NCI-H2081 (cell line): ENCODE measurements at regions not wholly inside any gene's neighbourhood (a gene's known extent, or its start where the extent isn't known, plus 50 kb on each side); places are given as distances from the start of the nearest gene placed in this dataset.

Experiments
- DNase-seq, 2 experiments: peaks; one replicate each; lab custom pipeline; 2025; lab: John Stamatoyannopoulos, UW

DNA sequence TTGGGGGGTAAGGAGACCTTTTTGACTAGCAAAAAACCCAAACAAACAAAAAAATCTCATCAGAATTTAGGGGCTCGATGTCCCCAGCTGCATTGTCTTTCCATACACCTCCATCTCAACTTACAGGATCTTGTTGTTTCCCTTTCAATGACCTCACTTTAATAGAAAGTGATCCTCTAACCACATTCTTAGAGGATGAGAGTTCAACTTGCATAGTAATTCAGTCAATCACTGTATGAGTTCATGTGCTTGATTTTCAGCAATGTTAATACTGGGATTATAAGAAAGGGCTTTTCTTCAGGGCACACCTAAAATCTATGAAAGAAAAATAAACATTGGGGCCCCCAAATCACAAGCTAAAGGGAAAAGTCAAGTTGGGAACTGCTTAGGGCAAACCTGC lies 1512.0 kb downstream of the SLITRK1 start:
- no peak for DNase-seq

DNA sequence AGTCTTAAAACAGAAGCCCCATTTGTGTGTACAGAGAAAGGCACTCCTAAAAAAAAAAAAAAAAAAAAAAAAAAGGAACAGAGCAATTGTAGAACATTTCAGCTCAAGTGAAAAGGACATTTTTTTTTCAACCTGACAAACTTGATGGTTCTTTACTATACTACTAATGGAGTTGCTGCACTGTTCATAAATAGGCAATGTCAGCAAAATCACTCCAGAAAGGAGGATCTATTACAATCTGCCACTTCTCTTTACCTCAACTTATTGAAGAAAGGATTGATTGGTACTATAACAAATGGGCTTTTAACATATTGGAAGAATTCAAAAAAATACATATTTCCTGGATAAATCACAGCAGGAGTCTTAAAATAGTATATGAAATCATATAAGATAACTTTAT lies 1517.7 kb downstream of the SLITRK1 start:
- no peak for DNase-seq

DNA sequence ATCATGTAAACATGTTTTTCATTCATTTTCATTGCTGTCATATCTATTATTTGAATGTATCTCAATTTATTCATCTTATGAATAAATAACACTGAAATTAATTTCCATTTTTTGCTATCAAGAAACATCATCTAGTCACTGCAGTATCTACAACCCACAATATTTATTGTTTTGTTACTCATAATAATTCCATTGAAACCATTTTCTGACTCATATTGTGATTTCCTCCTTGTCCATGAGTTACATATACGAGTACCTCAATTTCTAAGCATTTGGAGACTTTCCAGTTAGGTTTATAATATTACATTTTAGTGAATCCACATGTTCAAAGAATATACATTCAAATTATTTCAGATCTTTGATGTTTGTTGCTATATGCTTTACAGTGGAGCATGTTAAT lies 1524.0 kb downstream of the SLITRK1 start:
- DNase-seq = no peak

DNA sequence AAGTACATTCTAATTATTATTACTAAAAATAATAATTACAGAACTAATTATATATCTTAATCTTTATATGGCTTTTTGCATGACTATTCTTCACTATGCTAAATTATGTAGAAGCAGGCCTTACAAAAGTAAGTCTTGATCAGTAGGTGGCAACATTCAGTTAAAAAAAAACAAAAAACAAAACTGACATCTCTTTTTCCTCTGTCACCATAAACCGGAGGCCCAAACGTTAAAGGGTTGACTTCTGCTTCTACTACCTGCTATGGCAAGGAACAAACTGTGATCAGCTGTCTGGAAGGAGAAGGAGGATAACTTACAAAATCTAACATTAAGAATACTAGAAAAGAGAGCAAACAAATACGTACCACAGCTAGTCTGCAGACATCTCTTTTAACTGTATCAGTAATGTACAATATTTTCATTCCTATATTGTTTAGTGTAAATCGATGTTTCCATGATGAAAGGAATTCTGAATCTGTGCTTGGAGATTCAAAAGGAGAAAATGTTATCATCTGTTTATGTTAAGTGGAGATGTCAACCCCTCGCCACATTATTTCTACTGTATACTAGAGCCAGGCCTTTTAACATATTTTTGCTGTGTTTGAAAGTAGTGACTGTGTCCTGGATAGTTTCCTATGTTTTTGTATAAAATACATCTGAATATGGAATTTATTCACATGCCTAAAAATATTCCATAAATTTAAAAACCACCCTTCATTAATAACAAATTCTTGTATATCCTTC lies 1525.4 kb downstream of the SLITRK1 start:
- peak in 1 of 2 experiments; percentile 34 for DNase-seq

DNA sequence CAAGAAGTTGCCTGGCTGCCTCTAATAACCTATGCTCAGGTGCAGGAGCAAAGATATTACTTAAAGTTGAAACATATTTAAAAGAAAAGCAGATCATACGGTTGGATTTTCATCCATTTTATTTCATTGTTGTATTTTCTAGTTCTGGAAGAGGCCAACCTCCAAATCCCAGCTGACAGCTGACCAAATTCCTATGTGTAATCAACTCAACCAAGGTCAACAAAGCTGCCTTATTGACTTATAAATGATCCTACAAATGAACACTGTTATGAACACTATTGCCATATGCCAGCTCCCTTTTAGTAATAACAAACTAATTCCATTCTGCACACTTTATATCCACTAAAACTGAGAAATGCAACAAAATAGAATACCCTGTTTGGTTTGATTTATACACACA lies 1537.4 kb downstream of the SLITRK1 start:
- peak in 1 of 2 experiments; percentile 2 for DNase-seq

DNA sequence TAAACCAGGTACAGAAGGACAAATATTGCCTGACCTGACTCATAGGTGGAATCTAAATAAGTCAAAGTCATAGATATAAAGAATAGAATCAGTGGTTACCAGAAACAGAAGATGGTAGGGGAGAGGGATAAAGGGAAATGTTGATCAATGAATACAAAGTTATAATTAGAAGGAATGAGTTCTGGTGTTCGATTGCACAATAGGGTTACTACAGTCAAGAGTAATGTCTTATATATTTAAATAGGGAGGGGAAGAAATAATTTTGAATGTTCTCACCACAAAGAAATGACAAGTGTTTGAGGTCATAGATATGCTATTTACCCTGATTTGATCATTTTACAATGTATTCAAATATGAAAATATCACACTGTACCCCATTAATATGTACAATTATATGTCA lies 1541.2 kb downstream of the SLITRK1 start:
- no peak for DNase-seq

DNA sequence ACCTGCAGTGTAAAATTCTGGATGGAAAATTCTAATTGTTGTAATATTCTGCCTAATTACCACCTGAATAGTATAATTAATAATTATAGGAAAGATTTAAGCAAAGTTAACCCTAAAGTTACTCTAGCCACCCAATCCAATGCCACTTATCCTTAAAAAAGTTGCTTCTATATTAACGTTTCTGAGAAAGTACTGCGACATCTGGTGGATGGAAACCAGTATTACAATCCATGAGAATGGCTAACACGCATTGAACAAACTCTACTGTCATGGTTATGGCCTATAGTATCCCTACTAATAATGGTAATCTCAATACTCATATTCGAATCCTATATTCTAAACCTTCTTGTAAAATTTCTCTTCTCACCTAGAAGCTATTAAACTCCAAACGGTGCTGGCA lies 1551.8 kb downstream of the SLITRK1 start:
- DNase-seq = no peak

DNA sequence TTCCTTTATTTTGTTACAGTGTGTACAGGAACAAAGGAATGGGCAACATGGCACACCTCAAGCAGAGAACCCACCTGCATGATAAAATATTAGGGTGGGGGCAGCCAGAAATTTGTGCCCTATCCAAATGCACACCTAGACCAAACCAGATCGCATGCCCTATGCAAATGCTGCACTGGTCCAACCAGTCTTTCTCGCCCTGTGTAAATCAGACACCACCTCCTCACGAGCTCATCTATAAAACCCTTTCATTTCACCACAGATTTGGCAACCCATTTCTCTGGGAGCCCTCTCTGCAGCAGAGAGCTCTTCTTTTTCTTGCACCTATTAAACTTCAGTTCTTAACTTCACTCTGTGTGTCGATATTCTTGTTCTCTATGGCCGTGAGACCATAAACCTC lies 1559.2 kb downstream of the SLITRK1 start:
- DNase-seq = no peak

DNA sequence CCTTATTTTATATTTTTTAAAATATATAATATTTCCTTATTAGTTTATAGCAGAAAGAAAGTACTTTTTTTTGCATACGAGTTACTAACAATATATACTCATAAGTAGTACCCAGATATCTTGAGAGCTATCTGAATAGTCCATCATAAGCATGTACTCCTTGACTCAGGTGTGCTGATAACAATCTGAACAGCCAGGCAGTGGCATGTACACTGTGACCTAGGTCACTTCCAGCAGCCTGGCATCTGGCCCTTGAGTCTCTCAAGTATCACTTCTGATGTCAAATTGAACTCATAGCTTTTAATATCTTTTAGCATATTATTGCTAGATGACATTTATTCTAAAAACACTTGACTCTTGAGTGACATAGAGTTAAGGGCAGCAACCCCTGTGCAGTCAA lies 1576.7 kb downstream of the SLITRK1 start:
- DNase-seq = no peak

DNA sequence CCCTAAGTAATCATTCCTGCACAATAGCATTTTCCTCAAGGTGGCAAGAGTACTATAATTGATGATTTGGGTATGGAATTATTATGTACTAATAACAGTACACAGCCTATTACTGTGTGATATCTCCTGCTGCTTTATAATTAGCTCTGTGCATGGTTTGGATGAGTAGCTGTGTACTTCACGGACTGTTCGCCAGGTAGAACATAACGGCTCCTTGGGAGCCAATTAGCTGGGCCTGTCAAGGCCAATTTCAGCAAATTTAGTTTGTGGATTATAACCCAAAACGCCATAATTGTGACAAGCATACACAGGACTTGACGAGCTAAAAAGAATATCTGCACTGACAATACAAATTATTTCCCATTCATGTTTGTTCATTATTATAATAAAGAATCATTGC lies 1584.2 kb downstream of the SLITRK1 start:
- DNase-seq = peak in 1 of 2 experiments; percentile 7

DNA sequence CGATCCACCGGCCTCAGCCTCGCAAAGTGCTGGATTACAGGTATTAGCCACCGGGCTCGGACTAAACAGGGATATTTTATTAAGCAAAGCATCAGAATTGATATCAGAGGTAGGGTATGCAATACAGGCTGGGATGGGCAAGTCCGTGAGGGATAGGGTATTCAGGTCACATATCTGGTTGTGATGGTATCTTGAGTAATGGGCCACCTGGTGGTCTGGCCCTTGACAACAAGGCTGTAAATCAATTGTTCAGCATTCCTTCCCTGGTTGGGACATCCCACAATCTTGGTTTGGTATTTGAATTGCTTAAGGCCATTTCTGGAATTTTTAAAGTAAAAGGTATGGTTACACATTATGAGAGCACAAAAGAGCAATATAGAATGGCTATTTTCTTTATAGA lies 1588.0 kb downstream of the SLITRK1 start:
- DNase-seq = no peak

DNA sequence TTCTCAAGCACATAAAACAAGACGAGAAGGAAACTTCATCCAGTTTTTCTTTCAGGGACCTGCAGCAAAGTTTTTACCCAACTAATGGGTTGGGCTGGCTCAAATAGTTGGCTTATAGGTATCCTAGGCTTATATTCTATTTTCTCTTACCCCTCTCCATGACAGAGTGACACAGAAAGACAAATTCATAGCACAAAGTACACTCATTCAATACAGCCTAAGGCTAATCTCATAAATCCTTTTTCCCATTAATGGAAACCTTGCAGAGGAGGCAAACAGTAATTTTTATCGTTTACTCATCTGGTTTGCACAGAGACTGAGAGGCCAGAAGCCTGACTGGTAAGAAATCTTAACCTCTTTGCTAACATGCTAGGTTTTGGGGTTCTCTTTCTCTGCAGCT lies 1589.9 kb downstream of the SLITRK1 start:
- peak in 1 of 2 experiments; percentile 24 for DNase-seq

DNA sequence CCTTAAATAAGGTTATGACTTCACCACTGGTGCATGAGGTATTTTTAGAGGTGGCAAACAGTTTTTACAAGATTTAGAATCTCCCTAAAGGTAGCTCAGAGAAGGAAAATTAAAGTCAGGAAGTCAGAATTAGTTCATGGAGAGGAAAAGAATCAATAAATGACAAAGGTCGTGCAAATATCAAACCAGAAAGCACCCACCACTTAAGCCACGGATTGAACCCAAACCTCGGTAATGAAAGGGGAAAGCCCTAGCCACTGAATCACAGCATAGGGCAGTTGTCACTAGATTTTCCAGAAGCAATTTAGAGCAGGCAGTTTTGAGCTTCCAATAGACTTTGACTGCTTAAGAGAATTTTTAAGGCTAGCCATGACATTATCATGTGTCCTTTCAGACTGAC lies 1590.4 kb downstream of the SLITRK1 start:
- DNase-seq = no peak

DNA sequence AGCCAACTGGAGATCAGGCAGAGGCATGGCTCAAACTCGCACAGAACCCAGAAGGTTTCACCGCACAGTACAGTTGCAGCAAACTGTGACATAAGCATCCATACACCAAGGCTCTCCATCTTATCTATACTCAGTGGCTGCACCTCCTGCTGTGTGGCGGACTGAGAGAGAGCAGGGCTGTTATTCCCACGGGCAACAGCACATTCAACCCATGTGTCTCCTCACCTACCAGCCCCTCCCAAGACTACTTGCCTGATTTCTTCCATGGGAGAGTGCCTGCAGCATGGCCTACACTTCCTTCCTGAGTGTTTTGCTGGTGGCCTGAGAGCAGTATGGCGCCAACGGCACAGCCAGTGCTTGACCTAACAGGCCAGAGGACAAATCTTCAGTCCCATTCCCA lies 1606.6 kb downstream of the SLITRK1 start:
- no peak for DNase-seq

DNA sequence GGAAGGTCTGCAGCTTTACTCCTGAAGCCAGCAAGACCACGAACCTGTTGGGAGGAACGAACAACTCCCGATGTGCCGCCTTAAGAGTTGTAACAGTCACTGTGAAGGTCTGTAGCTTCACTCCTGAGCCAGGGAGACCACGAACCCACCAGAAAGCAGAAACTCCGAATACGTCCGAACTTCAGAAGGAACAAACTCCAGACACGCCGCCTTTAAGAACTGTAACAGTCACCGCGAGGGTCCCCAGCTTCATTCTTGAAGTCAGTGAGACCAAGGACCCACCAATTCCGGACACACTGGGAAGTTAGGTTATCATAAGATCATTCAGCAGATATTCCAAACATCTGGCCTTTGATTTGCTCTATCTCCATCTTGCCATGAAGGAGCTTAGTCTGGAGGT lies 1623.0 kb downstream of the SLITRK1 start:
- no peak for DNase-seq

DNA sequence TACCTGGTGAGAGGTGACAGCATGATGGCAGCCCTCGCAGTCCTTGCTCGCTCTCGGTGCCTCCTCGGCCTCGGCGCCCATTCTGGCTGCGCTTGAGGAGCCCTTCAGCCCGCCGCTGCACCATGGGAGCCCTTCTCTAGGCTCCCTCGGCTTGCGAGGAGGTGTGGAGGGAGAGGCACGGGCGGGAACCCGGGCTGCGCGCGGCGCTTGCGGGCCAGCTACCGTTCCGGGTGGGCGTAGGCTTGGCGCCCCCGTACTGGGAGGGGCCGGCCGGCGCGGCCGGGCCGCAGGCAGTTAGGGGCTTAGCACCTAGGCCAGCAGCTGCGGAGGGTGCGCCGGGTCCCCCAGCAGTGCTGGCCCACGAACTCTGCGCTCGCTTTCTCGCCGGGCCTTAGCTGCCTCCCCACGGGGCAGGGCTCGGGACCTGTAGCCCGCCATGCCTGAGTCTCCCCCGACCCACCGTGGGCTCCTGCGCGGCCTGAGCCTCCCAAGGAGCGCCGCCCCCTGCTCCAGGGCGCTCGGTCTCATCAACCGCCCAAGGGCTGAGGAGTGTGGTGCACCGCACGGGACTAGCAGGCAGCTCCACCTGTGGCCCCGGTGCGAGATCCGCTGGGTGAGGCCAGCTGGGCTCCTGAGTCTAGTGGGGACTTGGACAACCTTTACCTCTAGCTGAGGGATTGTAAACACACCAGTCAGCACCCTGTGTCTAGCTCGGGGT lies 1624.3 kb downstream of the SLITRK1 start:
- no peak for DNase-seq

DNA sequence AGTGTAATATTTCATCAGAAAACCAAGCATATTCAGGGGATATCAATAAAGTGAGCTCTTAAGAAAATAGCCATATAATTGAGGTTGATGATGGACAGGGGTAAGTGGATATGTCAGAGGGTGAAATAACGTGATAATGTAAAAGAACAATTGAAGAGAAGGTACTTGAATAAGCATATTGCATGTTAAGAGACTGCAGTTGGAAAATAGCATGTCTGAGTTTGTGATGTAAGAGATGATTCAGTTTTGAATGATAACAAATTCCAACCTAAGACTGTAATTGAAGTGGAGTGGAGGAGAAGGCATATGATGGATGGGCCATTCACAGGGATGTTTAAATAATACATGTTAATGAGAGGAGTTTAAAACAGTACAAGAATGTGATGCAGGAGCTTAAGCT lies 1633.5 kb downstream of the SLITRK1 start:
- DNase-seq = no peak

DNA sequence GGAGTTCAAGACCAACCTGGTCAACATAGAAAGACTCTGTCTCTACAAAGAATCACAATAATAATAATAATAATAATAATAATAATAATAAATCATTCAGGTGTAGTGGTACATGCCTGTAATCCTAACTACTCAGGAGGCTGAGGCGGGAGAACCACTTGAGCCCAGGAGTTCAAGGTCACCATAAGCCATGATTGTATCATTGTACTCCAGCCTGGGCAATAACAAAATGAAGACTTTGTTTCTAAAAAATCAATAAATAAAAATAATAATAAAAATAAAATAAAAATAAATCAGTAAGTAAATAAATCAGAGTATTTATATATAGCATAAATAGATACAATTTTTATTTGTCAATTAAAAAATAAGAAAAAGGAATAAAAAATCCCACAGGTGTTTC lies 1636.4 kb downstream of the SLITRK1 start:
- DNase-seq = no peak

DNA sequence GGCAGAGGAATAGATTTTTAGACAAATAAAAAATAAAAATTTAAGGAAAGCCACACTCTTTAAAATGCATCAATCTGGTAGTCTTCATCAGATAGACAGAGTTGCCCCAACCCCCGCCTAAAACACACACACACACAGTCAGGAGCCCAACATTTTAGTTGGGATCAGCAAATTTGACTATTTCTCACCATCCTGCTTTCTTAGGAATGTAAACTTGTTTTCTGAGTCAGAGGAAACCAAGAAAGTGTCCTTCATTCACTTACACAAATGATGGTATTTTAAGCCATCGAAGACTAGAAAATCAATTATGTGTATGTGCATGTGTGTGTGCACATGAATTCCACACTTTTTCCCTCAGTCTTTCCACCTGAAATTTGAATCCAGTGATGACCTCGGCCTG lies 1657.5 kb downstream of the SLITRK1 start:
- DNase-seq = no peak

DNA sequence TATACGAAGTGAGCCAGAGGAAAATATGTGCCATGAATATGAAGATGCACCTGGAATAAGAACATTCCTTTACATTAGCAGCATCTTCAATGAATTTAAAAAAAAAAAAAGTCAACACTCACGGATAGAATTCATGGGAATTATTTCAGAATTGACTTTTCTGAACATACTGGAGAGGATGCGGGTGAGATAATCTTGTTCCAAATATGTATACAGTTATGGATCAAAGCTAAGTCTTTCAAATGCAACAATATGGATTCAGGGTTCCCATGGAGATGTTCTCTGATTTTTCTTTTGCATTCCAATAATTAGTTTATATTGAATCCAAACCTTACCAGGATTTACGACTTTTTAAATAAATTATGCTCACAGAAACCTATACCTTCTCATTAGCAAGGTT lies 1660.7 kb downstream of the SLITRK1 start:
- DNase-seq = no peak

DNA sequence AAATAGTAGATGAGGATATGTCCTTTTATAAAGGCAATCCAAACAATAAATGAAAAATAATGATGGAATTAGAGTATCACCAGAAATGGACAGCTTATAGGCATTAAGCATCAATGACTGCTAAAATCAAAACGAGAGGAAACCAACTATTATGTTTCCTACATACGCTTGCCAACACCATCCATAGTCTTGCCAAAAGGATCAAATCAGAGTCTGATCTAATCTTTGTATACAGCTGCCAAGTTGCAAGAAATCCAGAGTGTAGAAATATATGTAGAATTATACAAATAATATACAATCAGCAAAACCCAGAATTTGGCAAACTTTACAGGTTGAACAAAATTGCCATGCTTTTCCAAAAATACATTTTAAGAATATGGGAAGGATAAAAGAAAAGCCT lies 1661.6 kb downstream of the SLITRK1 start:
- no peak for DNase-seq

DNA sequence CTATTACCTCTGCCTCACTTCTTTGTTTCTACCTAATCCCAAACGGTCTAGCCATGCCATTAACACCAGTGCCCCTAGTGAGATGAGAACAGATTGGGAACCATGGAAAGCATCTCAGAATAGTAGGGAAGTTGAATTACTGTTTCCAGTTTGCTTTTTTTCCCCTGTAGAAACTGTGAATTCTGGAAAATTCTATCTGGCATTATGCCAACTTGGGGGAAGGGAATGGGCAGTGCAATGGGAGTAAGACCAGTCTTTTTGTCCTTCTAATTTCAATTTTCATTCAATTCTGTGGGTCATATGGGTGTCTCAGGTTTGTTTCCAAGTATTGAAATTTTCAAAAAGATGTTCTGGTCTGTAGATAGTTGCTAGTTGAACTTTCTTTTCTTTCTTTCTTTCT lies 1666.1 kb downstream of the SLITRK1 start:
- no peak for DNase-seq

DNA sequence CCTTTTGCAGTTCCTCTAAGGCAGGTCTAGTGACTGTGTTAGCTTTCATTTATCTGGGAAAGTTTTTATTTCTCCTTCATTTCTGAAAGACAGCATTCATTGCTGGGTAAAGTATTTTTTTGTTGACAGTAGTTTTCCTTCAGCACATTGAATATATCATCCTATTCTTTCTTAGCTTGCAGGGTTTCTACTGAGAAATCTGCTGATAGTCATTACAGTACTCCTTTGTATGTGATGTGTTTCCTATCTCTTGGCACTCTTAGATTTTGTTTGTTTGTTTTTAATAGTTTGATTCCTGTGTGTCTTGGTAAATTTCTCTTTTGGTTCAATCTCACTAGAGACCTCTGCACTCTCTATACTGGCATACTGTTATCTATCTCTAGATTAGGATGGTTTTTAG lies 1667.9 kb downstream of the SLITRK1 start:
- no peak for DNase-seq

DNA sequence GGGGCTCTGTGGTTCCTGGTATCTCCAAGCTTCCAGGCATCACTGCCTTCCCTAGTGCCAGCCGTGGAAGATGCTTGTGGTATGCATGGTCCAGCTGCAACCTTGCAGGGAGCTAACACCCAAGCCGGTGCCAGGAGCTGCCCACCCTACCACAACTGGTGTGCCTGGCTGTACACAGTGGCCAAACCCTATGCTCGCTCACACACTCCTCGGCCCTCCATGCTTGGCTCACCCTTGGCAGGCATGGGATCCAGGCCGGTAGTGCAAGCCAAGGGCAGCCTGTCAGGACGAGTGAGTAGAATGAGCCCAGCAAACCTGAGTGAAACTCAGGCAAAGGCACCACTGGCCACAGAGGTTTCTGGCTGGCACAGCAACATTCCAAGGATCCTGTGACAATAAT lies 1676.0 kb downstream of the SLITRK1 start:
- DNase-seq = no peak
